ENCODE measurements at regions not wholly inside any gene's neighbourhood (a gene's known extent, or its start where the extent isn't known, plus 50 kb on each side); places are given as distances from the start of the nearest gene placed in this dataset.

DNA sequence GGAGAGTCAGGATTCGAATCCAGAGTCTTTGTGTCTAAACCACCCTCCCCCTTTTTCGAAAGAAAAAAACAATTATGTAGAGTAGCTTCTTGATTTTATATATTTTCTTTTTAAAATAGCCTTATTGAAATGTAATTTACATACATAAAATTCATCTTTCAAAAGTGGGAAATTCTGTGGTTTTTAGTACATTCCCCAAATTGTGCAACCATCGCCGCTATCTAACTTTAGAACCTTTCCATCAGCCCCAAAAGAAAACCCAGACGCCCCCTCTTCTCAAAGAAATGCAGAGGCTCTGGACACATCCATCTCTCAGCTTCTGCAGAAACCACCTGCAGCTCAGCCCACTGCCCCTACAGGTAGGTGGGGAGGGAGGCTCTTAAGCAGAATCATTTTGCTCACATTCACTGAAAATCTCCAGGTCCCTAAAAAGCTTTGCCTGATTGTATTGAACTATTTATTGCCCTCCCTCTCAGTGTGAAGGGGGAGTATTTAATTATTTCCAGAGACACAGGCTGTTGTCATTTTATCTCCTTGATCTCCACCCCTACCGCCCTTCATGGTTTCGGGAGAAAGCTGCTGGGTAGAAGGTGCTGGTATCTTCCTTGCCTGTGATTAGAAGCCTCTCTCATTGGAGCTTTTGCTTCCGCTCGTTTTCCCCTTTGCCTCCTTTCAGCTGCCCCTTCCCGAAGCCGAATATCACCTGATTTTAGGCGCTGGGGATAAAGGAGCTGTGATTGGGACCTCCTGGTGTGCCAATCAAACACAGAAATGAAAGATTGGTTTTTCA is 68.7 kb upstream of the KCNG1 start:
- DNase-seq = no peak

DNA sequence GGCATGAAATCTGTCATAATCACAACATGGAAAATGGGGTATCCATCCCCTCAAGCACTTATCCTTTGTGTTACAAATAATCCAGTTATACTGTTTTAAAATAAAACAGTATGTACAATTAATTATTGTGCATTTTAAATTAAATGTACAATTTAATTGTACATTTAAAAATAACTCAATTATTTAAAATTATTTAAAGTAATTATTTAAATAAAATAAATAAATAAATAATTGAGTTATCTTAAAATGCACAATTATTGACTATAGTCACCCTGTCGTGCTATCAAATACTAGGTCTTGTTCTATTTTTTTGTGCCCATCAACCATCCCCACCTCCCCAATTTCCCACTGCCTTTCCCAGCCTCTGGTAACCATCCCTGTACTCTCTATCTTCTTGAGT is 66.9 kb upstream of the KCNG1 start:
- no peak for DNase-seq

DNA sequence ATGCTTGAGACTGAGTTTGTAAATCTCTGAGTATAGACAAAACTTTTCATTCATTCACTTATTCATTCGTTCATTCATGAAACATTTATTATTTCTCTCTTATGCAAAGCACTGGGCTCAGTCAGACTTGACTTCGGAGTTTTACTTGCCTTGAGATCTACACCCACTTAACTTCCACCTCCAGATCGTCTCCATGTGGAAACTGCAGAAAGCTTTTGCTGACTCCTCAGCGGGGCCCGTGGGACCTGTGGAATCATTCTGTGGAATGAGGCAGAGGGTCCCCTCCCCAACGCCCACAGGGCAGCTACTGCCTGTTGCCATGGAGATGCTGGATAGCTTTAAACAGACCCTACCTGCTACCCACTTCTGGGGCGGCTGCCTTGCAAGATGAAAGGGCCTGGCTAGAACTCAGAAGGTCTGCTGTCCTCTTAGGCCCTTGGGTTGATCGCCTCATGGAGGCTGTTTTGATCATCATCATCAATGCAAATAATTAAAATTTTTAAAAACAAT is 66.4 kb upstream of the KCNG1 start:
- DNase-seq = no peak

DNA sequence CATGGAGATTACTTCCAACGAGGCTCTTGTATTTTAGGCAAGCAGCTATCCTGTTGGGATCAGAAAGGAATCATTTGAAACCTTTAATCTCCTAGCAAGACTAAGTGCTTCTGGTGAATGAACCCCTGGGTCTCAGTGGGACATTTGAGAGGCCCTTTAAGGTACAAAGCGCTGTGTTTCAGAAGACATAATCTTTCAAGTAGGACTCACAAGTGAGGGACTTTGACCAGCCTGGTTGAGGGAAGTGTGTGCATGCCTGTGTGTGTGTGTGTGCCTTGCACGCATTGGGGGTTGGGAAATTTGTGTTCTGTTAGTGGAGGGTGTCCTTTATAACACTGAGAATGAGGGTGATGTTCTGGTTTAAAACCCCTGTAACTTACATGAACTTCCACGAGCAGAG is 64.4 kb upstream of the KCNG1 start:
- no peak for DNase-seq

DNA sequence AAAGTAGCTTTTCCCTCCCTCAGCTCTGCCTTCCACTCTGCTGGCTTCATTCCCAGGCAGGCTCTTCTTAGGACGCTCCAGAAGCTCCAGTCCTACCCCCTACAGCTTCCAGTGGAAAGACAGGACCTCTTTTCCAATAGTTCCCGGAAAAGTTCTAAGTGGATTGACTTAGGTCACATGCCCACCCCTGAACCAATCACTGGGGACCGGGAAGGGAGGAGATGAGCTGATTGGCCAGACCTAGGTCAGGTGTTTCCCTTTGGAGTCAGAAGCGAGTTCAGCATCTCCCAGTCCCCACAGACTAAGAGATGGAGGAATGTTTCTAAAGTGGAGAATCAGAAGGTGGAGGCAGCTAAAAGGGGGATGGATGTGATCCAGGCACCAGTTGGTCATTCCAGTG is 62.9 kb upstream of the KCNG1 start:
- no peak for DNase-seq

DNA sequence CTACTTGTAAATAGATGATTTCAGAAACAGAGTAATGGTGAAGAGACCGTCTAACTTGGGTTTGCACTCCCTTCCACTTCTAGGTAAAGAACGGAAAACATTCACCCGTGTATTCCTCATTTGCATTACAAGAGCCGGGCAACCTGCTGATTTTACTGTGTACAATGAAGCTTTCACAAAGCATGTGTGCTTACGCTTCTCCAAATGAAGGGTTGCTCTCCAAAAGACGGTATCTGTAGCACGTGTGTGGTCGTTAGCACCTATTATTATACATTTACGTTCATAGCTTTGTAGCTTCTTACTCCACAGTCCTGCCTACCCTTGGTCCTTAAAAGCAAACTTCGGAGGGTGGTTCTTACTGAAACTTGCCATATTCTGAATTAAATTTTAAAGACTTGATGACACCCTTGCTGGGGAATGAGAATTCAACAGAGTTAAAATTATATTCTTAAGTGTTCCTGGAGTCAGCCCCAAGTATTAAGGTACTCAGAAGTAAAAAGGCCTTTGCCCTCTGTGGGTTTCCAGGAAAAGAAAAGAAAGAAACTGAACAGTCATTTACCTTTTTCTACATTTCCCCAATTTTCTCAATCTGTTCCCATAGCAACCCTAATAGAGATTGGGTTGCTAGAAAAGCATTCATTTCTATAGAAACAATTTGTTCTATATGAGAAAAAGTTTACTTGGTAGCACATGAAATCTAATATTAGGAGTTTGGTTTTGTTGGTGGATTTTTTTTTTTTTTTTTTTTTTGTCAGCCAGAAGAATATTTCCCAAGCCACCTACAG is 61.9 kb upstream of the KCNG1 start:
- no peak for DNase-seq

DNA sequence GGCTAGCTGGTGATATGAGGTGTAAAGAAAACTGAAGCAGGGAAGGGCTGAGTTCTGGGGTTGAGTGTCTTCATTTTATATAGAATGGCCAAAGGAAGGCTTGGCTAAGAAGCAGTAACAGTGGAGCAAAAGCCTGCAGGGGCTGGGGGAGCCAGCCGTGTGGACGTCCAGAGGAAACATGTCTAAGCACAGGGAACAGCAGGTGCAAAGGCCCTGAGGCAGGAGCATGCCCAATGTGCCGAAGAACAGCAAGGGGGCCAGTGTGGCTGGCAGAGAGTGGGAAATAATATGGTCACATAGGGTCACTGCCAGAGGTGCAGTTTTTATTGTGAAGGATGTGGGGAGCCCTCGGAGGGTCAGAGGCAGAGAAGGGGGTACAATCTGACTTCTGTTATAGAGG is 60.5 kb upstream of the KCNG1 start:
- no peak for DNase-seq

DNA sequence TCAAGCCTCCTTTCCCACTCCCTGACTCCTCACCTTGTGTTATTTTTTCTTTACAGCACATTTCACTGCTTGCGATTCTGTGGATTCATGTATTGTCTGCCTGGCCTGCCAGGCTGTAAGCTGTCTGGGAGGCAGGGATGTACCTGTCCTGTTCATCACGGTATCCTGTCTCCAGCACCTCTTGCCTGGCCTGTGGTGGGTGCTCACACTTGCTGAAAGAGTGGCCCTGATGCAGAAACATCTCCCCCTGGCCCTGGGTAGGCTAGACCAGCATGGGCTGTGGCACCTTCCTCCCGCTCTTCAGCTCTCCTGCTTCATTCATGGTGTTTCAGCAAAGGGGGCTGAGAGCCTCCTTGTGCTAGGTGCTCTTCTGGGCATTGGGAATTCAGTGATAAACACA is 60.1 kb upstream of the KCNG1 start:
- DNase-seq = no peak

DNA sequence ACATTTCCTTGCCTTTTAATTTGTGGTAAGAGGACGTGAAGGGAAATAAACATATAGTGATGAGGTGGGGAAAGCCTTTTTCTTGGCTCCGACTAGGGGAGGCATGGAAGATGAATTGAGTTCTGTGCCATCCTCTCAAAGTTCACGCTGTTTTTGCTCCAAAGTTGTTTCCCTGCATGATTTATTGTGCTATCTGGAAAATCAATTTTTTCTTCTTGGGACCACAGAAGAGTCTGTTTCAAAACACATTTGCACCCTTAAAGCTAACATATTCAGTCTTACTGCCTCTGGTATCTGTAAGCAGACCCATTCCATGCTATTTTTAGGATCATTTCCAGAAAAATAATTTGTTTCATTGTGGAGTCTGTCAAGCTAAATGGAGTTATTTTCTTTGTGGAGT is 57.6 kb upstream of the KCNG1 start:
- DNase-seq = no peak

DNA sequence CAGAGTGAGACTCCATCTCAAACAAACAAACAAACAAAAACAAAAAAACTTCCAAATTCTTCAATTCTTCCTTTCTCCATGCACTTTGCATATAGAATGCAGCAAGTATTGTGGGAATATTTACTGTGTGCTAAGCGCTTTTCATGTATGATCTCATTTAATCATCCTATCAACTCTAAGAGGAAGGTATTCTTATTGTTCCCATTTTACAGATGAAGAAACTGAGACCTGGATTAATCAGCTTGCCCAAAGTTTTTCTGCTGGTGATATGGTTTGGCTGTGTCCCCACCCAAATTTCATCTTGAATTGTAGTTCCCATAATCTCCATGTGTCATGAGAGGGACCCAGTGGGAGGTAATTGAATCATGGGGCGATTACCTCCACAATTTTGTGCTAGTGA is 56.6 kb upstream of the KCNG1 start:
- no peak for DNase-seq

DNA sequence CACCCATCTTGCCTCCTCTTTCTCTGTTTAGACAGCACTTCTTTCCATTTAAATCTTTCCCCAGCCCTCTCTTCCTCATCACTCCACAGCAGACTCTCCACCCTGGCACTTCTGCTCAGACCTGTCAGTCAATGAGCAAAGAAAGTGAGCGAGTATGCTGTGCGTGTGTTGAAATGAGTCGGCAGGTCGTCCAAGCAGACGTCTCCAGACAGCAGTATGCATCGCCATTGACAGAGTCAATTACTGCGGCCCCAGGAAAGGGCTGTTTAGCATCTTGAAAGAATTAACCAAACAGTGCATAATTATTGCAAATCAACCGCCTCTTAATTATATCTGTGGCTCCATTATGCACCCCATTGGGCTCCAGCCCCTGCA is 54.8 kb upstream of the KCNG1 start:
- DNase-seq = no peak

DNA sequence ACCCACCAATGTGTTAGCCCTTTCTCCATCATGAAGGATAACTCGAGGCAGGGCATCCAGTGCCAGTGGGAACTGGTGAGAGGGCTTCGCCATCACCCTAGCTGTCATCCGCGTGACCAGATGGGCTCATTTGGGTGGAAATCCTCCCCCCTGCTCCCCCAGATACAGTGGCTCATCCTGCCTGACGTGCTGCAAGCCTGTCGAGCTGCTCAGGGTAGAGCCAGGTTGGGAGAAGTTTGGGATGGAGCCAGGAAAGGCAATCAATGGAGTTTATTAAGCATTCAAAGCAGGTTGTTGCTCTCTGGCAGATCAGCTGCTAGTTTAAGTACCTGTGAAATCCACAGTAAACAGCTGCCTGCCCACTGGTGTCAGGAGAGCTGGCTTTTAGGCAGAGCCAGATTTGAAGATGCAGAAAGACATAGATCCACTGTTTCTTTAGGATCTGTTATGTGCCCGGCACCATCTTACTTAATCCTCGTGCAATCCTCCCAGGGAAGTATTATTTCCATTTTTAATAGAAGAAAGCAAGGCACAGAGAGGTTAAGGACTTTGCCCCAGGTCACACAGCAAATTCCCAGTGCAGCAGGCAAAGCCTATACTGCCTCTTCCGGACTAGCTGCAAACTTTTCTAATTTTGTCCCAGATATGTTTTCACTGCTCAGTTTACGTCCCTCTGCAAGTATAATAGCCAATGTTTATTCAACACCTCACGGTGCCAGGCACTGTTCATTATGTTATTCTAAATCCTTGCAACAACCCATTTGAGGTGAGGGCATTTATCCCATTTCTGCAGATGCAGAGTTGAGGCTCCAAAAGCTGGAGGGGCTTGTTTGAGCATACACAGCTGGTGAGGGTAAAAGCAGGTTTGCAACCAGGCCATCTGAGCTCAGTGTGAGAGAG is 54.1 kb upstream of the KCNG1 start:
- DNase-seq = no peak

DNA sequence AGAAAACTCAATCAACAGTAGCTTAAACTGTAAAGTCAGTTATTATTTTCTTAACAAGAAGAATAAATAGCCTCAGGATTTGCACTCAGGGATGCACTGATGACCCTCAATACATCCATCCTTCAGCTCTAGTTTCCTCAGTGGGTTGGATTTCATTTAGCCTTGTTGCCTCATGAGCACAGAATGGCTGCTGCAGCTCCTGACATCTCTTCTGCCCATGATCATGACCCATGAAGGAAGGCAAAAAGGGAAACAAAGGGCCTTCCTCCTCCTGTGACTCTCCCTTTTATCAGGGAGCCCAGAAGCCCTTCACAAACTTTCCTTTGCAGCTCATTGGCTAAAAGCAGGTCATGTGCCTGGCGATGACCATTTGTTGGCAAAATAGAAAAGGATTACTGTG is 51.2 kb upstream of the KCNG1 start:
- no peak for DNase-seq
